Osteocyte (in vitro differentiated cells): ENCODE measurements at regions not wholly inside any gene's neighbourhood (a gene's known extent, or its start where the extent isn't known, plus 50 kb on each side); places are given as distances from the start of the nearest gene placed in this dataset.
A peak's percentile ranks its signal among the peaks of the same experiment; 100 is the strongest.
"Not testable (repeated sequence)": the region's sequence is repeated elsewhere in the genome, so short reads cannot be mapped to it uniquely, and the experiment has no call there.

Experiments used
- DNase-seq: peaks from one replicate; pipeline ENCODE4 v3.0.0; 2021; ENCODE audit warnings: mixed read lengths; ENCODE audit not compliant: unreplicated experiment; ENCODE audit errors: extremely low spot score
- H3K27ac Mint-ChIP-seq: one replicate; pipeline ENCODE4 v1.8.0; 2021; ENCODE audit warnings: mild to moderate bottlenecking, mixed read lengths; ENCODE audit not compliant: unreplicated experiment
- H3K27me3 Mint-ChIP-seq: one replicate; pipeline ENCODE4 v1.8.0; 2021; ENCODE audit warnings: mixed read lengths; ENCODE audit not compliant: unreplicated experiment
- H3K36me3 Mint-ChIP-seq: one replicate; pipeline ENCODE4 v1.8.0; 2021; ENCODE audit warnings: mixed read lengths; ENCODE audit not compliant: unreplicated experiment
- H3K4me1 Mint-ChIP-seq: one replicate; pipeline ENCODE4 v1.8.0; 2021; ENCODE audit warnings: mixed read lengths; ENCODE audit not compliant: unreplicated experiment
- H3K4me3 Mint-ChIP-seq: one replicate; pipeline ENCODE4 v1.8.0; 2021; ENCODE audit warnings: mild to moderate bottlenecking, moderate library complexity, mixed read lengths; ENCODE audit not compliant: unreplicated experiment
- H3K9me3 Mint-ChIP-seq: one replicate; pipeline ENCODE4 v1.8.0; 2021; ENCODE audit warnings: mixed read lengths; ENCODE audit not compliant: unreplicated experiment
- TF ChIP-seq, protein P1 (sequence below): fragments of 200-600 bp; sonication (generic); IDR thresholded peaks from 2 replicates; pipeline ENCODE4 v1.5.0; 2021; ENCODE audit warnings: antibody characterized with exemption, mild to moderate bottlenecking, moderate library complexity

DNA sequence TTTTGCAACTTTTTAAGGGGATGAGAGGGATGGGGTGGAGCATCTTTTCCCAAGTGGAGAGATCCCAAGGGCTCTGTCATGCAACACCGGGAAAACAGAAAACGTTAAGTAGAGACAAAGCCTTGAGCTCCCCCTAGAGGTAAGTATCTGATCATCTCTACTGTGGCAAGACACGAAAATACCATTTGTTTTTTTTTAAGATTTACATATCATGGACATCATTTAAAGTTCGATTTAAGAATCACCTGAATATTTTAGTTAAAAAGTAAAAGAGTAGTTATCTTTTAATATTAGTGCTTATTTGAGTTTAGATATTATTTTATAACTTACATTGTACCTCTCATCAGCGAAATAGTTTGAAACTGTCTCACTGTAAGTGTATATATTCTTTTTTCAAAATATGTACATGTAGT, 200.4 kb downstream of the LRRC70 start:
- H3K27me3 Mint-ChIP-seq = peaks cover 12% of the 10 kb centered on the region
- H3K4me1 Mint-ChIP-seq = no peaks in the 10 kb centered on the region
- no peaks in the 10 kb centered on the region for H3K9me3 Mint-ChIP-seq
- no peak for DNase-seq
- TF ChIP-seq, protein P1, sequence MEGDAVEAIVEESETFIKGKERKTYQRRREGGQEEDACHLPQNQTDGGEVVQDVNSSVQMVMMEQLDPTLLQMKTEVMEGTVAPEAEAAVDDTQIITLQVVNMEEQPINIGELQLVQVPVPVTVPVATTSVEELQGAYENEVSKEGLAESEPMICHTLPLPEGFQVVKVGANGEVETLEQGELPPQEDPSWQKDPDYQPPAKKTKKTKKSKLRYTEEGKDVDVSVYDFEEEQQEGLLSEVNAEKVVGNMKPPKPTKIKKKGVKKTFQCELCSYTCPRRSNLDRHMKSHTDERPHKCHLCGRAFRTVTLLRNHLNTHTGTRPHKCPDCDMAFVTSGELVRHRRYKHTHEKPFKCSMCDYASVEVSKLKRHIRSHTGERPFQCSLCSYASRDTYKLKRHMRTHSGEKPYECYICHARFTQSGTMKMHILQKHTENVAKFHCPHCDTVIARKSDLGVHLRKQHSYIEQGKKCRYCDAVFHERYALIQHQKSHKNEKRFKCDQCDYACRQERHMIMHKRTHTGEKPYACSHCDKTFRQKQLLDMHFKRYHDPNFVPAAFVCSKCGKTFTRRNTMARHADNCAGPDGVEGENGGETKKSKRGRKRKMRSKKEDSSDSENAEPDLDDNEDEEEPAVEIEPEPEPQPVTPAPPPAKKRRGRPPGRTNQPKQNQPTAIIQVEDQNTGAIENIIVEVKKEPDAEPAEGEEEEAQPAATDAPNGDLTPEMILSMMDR = peak; percentile 84
- no peaks in the 10 kb centered on the region for H3K36me3 Mint-ChIP-seq
- no peak overlapping the region for H3K27ac Mint-ChIP-seq
- H3K4me3 Mint-ChIP-seq = no peak overlapping the region

DNA sequence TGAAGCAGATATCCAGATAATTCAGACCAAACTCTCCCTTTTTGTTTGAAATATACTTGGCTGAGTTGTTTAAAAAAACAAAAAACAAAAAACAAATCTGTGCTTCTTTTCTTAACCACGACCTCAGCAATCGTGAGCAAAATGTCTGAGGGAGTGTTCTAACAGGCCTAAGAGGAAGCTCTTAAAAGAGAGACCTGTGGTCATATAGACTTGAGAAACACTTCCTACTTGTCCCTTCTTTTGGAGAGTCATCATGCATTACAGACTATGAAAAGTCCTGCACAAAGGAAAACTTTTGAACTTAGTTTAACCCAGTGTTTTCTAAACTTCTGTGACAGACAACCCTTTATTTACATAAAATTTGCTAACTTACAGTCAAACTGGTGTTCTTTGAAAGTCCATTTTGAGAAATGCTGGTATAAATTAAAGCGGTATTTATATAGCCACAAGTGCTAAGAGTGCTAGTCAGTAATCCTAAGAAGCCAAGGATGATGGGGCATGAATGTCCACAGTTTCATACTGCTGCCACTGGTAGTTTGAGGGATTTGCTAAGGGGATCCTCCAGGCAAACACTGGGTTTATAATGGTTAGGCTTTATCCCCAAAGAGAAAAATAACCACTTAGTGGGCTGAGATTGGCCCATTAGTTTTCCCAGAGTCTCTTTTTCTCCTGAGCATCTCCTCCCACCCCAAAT, 199.8 kb downstream of the LRRC70 start:
- DNase-seq = no peak
- no peaks in the 10 kb centered on the region for H3K9me3 Mint-ChIP-seq
- H3K27me3 Mint-ChIP-seq = peaks cover 13% of the 10 kb centered on the region
- H3K27ac Mint-ChIP-seq = no peak overlapping the region
- TF ChIP-seq, protein P1 = no peak
- H3K36me3 Mint-ChIP-seq = no peaks in the 10 kb centered on the region
- no peak overlapping the region for H3K4me3 Mint-ChIP-seq
- no peaks in the 10 kb centered on the region for H3K4me1 Mint-ChIP-seq

DNA sequence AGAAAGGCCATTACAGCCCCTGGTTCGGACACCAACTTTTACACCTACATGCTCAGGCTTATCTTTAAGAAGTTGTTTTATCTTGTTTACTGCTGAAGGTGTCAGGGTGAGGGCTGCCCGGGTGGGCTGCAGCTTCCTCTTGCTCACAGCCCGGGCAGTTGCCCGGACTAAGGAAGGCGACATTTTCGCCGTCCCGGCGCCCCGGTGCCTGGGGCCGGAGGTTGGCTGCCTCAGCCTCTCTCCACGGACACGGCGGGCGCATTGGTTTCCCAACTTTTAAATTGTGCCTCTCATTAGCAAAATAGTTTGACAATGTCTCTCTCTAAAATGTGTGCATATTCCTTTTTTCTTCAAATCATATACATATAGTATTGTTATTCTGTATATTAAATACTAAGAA, 198.5 kb downstream of the LRRC70 start:
- not testable (repeated sequence) for DNase-seq, H3K36me3 Mint-ChIP-seq, H3K4me1 Mint-ChIP-seq, H3K4me3 Mint-ChIP-seq, H3K27ac Mint-ChIP-seq, H3K27me3 Mint-ChIP-seq, H3K9me3 Mint-ChIP-seq

DNA sequence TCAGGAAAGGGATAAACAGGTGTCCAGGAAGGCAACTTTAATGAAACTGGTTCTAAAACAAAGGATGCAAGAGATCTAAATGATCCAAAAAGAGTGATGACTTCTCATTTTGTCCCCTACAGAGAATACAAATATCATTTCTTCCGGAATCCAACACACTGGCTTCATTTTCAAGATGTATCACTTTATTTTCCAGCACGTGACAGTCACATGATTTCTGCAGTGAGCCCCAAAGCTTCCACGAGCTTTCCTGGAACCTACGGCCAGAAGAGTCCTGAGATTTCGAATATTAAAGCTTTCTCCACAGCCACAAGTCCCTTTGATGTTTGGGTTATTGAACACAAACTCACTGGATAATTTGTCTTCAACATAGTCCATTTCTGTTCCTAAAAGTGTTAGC, 198.0 kb downstream of the LRRC70 start:
- not testable (repeated sequence) for H3K27ac Mint-ChIP-seq, H3K27me3 Mint-ChIP-seq, DNase-seq, H3K9me3 Mint-ChIP-seq, H3K4me3 Mint-ChIP-seq, H3K4me1 Mint-ChIP-seq, H3K36me3 Mint-ChIP-seq

DNA sequence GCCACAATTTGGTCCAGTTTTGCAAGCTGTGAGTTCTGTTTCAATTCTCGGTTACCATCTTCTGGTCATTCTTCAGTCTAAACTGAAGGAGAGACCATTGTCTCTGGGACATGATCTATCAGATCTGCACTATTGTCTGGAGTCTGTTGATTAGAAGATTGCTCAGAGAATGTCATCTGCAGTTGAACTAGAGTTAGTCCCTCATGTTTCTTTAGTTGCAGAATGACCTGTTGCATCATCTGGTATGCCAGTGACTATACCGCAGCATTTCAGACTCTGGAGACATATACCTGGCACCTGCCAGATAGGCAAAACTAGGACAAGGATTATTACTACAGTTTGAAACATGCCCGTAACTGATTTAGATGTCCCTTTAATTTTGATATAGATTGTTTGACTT, 194.8 kb downstream of the LRRC70 start:
- Mint-ChIP-seq H3K4me3 (no peak overlapping the region), H3K9me3 (no peaks in the 10 kb centered on the region), H3K36me3 (no peaks in the 10 kb centered on the region), H3K4me1 (no peaks in the 10 kb centered on the region), H3K27ac (no peak overlapping the region), H3K27me3 (peaks cover 15% of the 10 kb centered on the region)
- no peak for DNase-seq
- TF ChIP-seq, protein P1 = no peak

DNA sequence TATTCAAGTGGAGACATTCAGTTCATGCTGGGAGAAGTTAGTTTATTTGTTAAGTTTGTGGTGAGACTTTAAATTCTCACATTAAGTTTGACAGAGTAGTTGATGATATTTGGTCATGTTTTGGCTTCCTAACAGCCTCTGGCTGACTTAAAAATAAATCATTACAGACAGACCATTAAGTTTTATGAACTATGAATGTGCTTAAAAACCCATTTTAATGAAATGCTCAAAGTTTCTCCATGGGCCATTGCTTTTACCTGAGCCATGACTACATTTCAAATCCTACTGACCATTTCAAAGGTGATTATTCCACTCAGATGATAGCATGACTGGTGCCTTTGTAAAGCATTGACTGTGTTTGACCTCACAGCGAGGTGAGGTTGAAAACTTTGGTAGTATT, 192.7 kb downstream of the LRRC70 start:
- Mint-ChIP-seq H3K4me3 (no peak overlapping the region), H3K9me3 (no peaks in the 10 kb centered on the region), H3K27ac (no peak overlapping the region), H3K36me3 (no peaks in the 10 kb centered on the region), H3K4me1 (no peaks in the 10 kb centered on the region), H3K27me3 (peaks cover 18% of the 10 kb centered on the region)
- DNase-seq = no peak
- TF ChIP-seq, protein P1 = no peak
